ENCODE measurements at regions not wholly inside any gene's neighbourhood (a gene's known extent, or its start where the extent isn't known, plus 50 kb on each side); places are given as distances from the start of the nearest gene placed in this dataset.

DNA sequence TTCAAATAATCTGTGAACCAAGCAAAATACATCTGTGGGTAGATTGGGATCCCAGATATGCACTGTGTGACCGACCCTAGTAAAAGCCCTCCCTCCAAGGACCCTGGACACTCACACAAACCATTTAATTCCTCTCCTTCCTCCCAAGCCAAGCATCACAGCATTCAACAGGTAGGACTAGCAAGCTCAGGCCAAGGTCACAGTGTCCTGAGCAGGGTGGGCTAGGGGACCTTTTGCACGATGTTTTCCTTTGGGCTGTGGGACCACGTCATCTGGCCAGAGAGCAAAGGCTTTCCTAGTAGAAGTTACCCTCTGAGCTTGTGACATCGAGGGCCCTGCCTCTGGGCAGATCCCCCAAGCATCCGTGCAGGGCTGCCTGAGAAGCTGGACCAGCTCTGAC lies 297.6 kb upstream of the ZNF507 start:
- TF ChIP-seq, protein P1, sequence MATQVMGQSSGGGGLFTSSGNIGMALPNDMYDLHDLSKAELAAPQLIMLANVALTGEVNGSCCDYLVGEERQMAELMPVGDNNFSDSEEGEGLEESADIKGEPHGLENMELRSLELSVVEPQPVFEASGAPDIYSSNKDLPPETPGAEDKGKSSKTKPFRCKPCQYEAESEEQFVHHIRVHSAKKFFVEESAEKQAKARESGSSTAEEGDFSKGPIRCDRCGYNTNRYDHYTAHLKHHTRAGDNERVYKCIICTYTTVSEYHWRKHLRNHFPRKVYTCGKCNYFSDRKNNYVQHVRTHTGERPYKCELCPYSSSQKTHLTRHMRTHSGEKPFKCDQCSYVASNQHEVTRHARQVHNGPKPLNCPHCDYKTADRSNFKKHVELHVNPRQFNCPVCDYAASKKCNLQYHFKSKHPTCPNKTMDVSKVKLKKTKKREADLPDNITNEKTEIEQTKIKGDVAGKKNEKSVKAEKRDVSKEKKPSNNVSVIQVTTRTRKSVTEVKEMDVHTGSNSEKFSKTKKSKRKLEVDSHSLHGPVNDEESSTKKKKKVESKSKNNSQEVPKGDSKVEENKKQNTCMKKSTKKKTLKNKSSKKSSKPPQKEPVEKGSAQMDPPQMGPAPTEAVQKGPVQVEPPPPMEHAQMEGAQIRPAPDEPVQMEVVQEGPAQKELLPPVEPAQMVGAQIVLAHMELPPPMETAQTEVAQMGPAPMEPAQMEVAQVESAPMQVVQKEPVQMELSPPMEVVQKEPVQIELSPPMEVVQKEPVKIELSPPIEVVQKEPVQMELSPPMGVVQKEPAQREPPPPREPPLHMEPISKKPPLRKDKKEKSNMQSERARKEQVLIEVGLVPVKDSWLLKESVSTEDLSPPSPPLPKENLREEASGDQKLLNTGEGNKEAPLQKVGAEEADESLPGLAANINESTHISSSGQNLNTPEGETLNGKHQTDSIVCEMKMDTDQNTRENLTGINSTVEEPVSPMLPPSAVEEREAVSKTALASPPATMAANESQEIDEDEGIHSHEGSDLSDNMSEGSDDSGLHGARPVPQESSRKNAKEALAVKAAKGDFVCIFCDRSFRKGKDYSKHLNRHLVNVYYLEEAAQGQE (IDR thresholded peaks at IDR 0.05; ENCODE audit: low read depth): no peak
- TF ChIP-seq EGR1 (IDR thresholded peaks at IDR 0.05) (no peak), EP300 (IDR thresholded peaks at IDR 0.05; ENCODE audit: borderline replicate concordance) (no peak), RAD21 (IDR thresholded peaks at IDR 0.05; ENCODE audit: low read depth) (no peak), FOXM1 (IDR thresholded peaks at IDR 0.05; ENCODE audit: borderline replicate concordance, low read depth) (no peak), TAF1 (IDR thresholded peaks at IDR 0.05; ENCODE audit: low read depth) (no peak), CEBPB (IDR thresholded peaks at IDR 0.05) (no peak), ZBTB7A (IDR thresholded peaks at IDR 0.05; ENCODE audit: low read depth) (no peak), YY1 (IDR thresholded peaks at IDR 0.05; ENCODE audit: low read depth) (no peak), TCF12 (IDR thresholded peaks at IDR 0.05; ENCODE audit: low read depth) (no peak), NFIC (IDR thresholded peaks at IDR 0.05) (no peak), TEAD4 (IDR thresholded peaks at IDR 0.05) (no peak), CREB1 (IDR thresholded peaks at IDR 0.05; ENCODE audit: low read depth) (no peak)
- TF ChIP-seq, protein P2, sequence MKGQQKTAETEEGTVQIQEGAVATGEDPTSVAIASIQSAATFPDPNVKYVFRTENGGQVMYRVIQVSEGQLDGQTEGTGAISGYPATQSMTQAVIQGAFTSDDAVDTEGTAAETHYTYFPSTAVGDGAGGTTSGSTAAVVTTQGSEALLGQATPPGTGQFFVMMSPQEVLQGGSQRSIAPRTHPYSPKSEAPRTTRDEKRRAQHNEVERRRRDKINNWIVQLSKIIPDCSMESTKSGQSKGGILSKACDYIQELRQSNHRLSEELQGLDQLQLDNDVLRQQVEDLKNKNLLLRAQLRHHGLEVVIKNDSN (IDR thresholded peaks at IDR 0.05): no peak
- TF ChIP-seq, protein P3, sequence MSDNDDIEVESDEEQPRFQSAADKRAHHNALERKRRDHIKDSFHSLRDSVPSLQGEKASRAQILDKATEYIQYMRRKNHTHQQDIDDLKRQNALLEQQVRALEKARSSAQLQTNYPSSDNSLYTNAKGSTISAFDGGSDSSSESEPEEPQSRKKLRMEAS (IDR thresholded peaks at IDR 0.05): no peak

DNA sequence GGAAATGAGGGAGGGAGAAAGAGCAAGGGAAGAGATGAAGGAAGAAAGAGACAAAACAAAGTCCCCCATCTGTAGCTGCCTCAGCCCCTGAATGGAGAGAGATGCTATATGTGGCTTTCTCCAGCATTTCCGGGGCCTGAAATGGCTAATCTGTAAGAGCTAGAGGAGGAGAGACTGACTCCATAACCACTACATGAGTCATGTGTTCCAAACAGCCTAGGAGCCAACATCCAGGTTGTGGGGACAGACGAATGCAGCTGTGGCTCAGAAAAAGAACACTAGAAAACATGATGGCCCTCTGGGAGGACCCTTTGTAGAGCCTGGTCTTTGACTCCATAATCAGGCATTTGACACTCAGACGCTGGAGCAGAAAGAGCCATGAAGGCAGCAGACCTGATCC lies 292.0 kb upstream of the ZNF507 start:
- TF ChIP-seq CEBPB (IDR thresholded peaks at IDR 0.05) (no peak), TCF12 (IDR thresholded peaks at IDR 0.05; ENCODE audit: low read depth) (no peak), TAF1 (IDR thresholded peaks at IDR 0.05; ENCODE audit: low read depth) (no peak)

DNA sequence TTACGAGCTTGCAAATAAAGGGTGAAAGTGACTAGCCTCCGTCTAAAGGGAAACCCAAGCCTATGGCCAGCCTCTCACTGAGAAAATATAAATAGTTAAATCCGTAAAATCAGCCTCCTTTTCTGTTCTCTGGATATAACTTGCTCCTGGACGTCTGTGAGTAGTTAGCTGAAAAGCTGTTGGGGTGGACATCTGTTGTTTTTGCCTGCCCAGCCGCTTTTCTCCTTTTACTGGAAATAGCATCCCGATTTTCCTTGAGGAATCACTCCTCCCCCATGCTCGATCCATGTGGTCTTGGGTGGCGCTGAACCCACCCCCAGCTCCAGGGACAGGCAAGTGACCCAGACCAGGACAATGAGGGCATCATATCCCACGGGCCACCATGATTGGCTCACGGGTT lies 291.5 kb upstream of the ZNF507 start:
- TF ChIP-seq TAF1 (IDR thresholded peaks at IDR 0.05; ENCODE audit: low read depth): no peak
- TF ChIP-seq, protein P2 (IDR thresholded peaks at IDR 0.05): no peak
- no peak for TF ChIP-seq NFIC (IDR thresholded peaks at IDR 0.05)
- no peak for TF ChIP-seq YY1 (IDR thresholded peaks at IDR 0.05; ENCODE audit: low read depth)

DNA sequence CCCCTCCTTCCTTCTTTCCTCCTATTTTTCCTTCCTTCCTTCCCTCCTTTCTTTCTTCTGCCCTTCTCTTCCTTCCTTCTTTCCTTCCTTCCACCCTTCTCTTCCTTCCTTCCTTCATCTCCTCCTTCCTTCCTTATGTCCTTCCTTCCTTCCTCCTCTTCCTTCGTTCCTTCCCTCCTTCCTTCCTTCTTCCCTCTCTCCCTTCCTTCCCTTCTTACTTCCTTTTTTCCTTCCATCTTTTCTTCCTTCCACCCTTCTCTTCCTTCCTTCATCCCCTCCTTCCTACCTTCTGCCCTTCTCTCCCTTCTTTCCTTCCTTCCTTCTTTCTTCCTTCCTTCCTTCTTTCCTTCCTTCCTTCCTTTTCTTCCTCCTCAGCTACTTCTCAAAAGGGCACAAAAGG lies 287.3 kb upstream of the ZNF507 start:
- TF ChIP-seq EP300 (IDR thresholded peaks at IDR 0.05; ENCODE audit: borderline replicate concordance) (no peak), CEBPB (IDR thresholded peaks at IDR 0.05) (no peak), TCF12 (IDR thresholded peaks at IDR 0.05; ENCODE audit: low read depth) (no peak), YY1 (IDR thresholded peaks at IDR 0.05; ENCODE audit: low read depth) (no peak), NFIC (IDR thresholded peaks at IDR 0.05) (no peak), CREB1 (IDR thresholded peaks at IDR 0.05; ENCODE audit: low read depth) (no peak)

DNA sequence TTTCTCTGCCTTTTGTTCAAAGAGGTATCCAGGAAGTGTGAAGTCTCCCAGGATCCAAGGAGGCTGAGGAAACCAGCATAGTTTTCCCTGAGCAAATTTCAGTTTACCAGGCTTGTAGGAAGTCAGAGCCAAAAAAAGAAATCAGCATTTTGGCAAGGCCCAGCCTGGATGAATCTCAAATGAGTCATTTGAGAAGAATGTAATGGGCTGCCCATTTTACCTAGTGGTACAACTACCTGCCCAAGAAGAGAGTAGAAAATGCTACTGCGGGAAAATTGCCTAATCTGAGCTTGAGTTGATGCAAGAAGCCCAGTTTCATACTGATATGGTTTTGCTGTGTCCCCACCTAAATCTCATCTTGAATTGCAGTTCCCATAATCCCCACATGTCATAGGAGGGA lies 284.1 kb upstream of the ZNF507 start:
- no peak for TF ChIP-seq YY1 (IDR thresholded peaks at IDR 0.05; ENCODE audit: low read depth)
- no peak for TF ChIP-seq CREB1 (IDR thresholded peaks at IDR 0.05; ENCODE audit: low read depth)
- TF ChIP-seq TEAD4 (IDR thresholded peaks at IDR 0.05): no peak
- TF ChIP-seq NFIC (IDR thresholded peaks at IDR 0.05): no peak
- no peak for TF ChIP-seq FOXM1 (IDR thresholded peaks at IDR 0.05; ENCODE audit: borderline replicate concordance, low read depth)
- TF ChIP-seq EP300 (IDR thresholded peaks at IDR 0.05; ENCODE audit: borderline replicate concordance): no peak
- TF ChIP-seq, protein P1 (IDR thresholded peaks at IDR 0.05; ENCODE audit: low read depth): no peak
- no peak for TF ChIP-seq TCF12 (IDR thresholded peaks at IDR 0.05; ENCODE audit: low read depth)
- no peak for TF ChIP-seq EGR1 (IDR thresholded peaks at IDR 0.05)
- TF ChIP-seq TAF1 (IDR thresholded peaks at IDR 0.05; ENCODE audit: low read depth): no peak
- TF ChIP-seq ZBTB7A (IDR thresholded peaks at IDR 0.05; ENCODE audit: low read depth): no peak

DNA sequence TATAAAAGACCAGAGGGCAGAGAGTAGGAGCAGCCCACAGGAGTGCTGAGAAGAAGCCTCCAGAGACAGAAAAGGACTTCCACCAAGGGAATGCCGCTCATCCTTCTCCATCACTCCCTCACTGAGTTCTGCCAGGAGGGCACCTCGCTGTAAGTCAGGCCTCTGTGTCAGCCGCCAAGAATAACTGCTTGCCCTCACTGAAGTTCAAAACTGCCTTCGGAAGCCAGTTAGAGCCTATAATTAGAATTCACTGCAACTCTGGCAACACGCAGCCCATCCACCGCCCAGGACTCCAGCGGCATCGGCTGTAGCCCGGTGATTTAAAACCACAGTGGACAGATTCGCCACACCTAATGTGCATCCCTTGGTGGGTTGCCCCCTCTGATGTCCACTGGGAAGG lies 281.8 kb upstream of the ZNF507 start:
- TF ChIP-seq ZBTB7A (IDR thresholded peaks at IDR 0.05; ENCODE audit: low read depth) (no peak), TAF1 (IDR thresholded peaks at IDR 0.05; ENCODE audit: low read depth) (no peak), TCF12 (IDR thresholded peaks at IDR 0.05; ENCODE audit: low read depth) (no peak), RAD21 (IDR thresholded peaks at IDR 0.05; ENCODE audit: low read depth) (no peak), FOXM1 (IDR thresholded peaks at IDR 0.05; ENCODE audit: borderline replicate concordance, low read depth) (no peak), EP300 (IDR thresholded peaks at IDR 0.05; ENCODE audit: borderline replicate concordance) (no peak), EGR1 (IDR thresholded peaks at IDR 0.05) (no peak), CREB1 (IDR thresholded peaks at IDR 0.05; ENCODE audit: low read depth) (no peak), CEBPB (IDR thresholded peaks at IDR 0.05) (no peak), NFIC (IDR thresholded peaks at IDR 0.05) (no peak), TEAD4 (IDR thresholded peaks at IDR 0.05) (no peak), YY1 (IDR thresholded peaks at IDR 0.05; ENCODE audit: low read depth) (no peak)
- TF ChIP-seq, protein P2 (IDR thresholded peaks at IDR 0.05): no peak
- TF ChIP-seq, protein P3 (IDR thresholded peaks at IDR 0.05): no peak
- TF ChIP-seq, protein P1 (IDR thresholded peaks at IDR 0.05; ENCODE audit: low read depth): no peak

Measured in Ishikawa (cell line).